OCI-LY7 (cell line): ENCODE measurements at regions not wholly inside any gene's neighbourhood (a gene's known extent, or its start where the extent isn't known, plus 50 kb on each side); places are given as distances from the start of the nearest gene placed in this dataset.

Source experiments
- BruUV-seq: library from RNA; stranded (reverse); fragments of 400-500 nt; replicated peaks from 2 replicates; lab custom pipeline; 2021; lab: Mats Ljungman, UMichigan
- CTCF ChIA-PET: fragments of 300-600 bp; sonication (Branson Sonifier 250); formaldehyde crosslinking; loops from one replicate; lab custom pipeline; 2022; ENCODE audit warnings: antibody characterized with exemption; ENCODE audit not compliant: unreplicated experiment; lab: Charles Lee
- POLR2A ChIA-PET: fragments of 300-600 bp; sonication (Branson Sonifier 250); formaldehyde crosslinking; loops from one replicate; lab custom pipeline; 2022; ENCODE audit warnings: antibody characterized with exemption; lab: Charles Lee
- DNase-seq: peaks from one replicate; pipeline ENCODE4 v3.0.0-alpha.2; 2015; ENCODE audit warnings: low spot score
- H2AFZ ChIP-seq: fragments of 200-600 bp; sonication (generic), shearing (Covaris generic); 2 replicates; pipeline ENCODE4 v1.6.1; 2014; ENCODE audit warnings: mild to moderate bottlenecking, antibody characterized with exemption, low read length, moderate library complexity
- H3K27ac ChIP-seq: fragments of 200-600 bp; sonication (generic); 2 replicates; pipeline ENCODE4 v1.5.1; 2014; ENCODE audit warnings: mixed run types, low read depth, mild to moderate bottlenecking, moderate library complexity, low read length, inconsistent platforms; ENCODE audit not compliant: poor library complexity, severe bottlenecking
- H3K36me3 ChIP-seq: fragments of 200-600 bp; sonication (generic); 2 replicates; pipeline ENCODE4 v1.6.1; 2014; ENCODE audit warnings: mild to moderate bottlenecking, antibody characterized with exemption, low read length, moderate library complexity, mixed read lengths; ENCODE audit not compliant: insufficient read depth
- H3K4me1 ChIP-seq: fragments of 200-600 bp; sonication (generic); 2 replicates; pipeline ENCODE4 v1.5.1; 2014; ENCODE audit warnings: mild to moderate bottlenecking, low read length; ENCODE audit not compliant: insufficient read depth, poor library complexity, severe bottlenecking
- H3K4me2 ChIP-seq: fragments of 200-600 bp; sonication (generic); 2 replicates; pipeline ENCODE4 v1.6.1; 2014; ENCODE audit warnings: mild to moderate bottlenecking, low read length
- H3K4me3 ChIP-seq: fragments of 200-600 bp; sonication (generic); 2 replicates; pipeline ENCODE4 v1.5.1; 2014; ENCODE audit warnings: mild to moderate bottlenecking, low read depth, low read length; ENCODE audit not compliant: poor library complexity, severe bottlenecking
- H3K79me2 ChIP-seq: fragments of 200-600 bp; sonication (generic); 2 replicates; pipeline ENCODE4 v1.6.1; 2016; ENCODE audit warnings: low read depth, mild to moderate bottlenecking, low read length, moderate library complexity, mixed read lengths; ENCODE audit not compliant: insufficient read depth
- H3K9me2 ChIP-seq: fragments of 200-600 bp; sonication (generic); 2 replicates; pipeline ENCODE4 v1.6.1; 2016; ENCODE audit warnings: mild to moderate bottlenecking, low read length, mixed read lengths; ENCODE audit not compliant: insufficient read depth
- H3K9me3 ChIP-seq: fragments of 200-600 bp; sonication (generic); 2 replicates; pipeline ENCODE4 v1.6.1; 2014; ENCODE audit warnings: mild to moderate bottlenecking, mixed run types, low read length, mixed read lengths
- H4K20me1 ChIP-seq: fragments of 200-600 bp; sonication (generic); 2 replicates; pipeline ENCODE4 v1.6.1; 2014; ENCODE audit warnings: mild to moderate bottlenecking, antibody characterized with exemption, low read length, moderate library complexity, mixed read lengths; ENCODE audit not compliant: insufficient read depth
- CTCF ChIP-seq: fragments of 200-600 bp; sonication (generic); conservative IDR thresholded peaks from 2 replicates; pipeline ENCODE4 v1.5.1; 2014; ENCODE audit warnings: mild to moderate bottlenecking, antibody characterized with exemption, low read length, moderate library complexity, mixed read lengths
- EZH2phosphoT487 ChIP-seq: fragments of 200-600 bp; sonication (generic); IDR thresholded peaks from 2 replicates; pipeline ENCODE4 v1.6.1; 2018; ENCODE audit warnings: low read depth, borderline replicate concordance, mild to moderate bottlenecking, mixed run types, antibody characterized with exemption, low read length, moderate library complexity, mixed read lengths
- intact Hi-C: fragments of 100-400 bp; cut with micrococcal nuclease; formaldehyde crosslinking; loops from one replicate; pipeline ENCODE4 v1.10.0; 2022; ENCODE audit not compliant: unreplicated experiment

GRCh38 chr1:5242850-5243249 lies 588.4 kb downstream of the AJAP1 start:
- Histone ChIP-seq H3K36me3 (no peaks in the 10 kb centered on the region), H3K27ac (no peak overlapping the region), H3K9me3 (no peaks in the 10 kb centered on the region), H3K4me1 (no peaks in the 10 kb centered on the region), H3K9me2 (no peaks in the 10 kb centered on the region), H4K20me1 (no peaks in the 10 kb centered on the region), H2AFZ (no peak overlapping the region), H3K4me3 (no peak overlapping the region), H3K79me2 (no peaks in the 10 kb centered on the region), H3K4me2 (no peak overlapping the region)
- POLR2A ChIA-PET, result no interaction called here
- no peak for DNase-seq
- intact Hi-C loops, result no loop called here
- BruUV-seq, result no TSS peak
- CTCF ChIA-PET, result no interaction called here
- TF ChIP-seq CTCF (no peak), EZH2phosphoT487 (no peak)

GRCh38 chr1:5239911-5240310 lies 585.5 kb downstream of the AJAP1 start:
- POLR2A ChIA-PET, result interaction anchor here (0.6 to 0.7 kb wide), 2 partner anchors 14 to 51 kb away, joined by 3 to 4 read pairs; no protein-coding TSS in a partner anchor
- CTCF ChIA-PET, result no interaction called here

More at GRCh38 chr1:5239911-5240310, 585.5 kb downstream of the AJAP1 start:
- intact Hi-C loops, result no loop called here
- Histone ChIP-seq H3K36me3 (no peaks in the 10 kb centered on the region), H3K4me3 (no peak overlapping the region), H3K27ac (no peak overlapping the region), H3K4me1 (no peaks in the 10 kb centered on the region), H3K9me3 (no peaks in the 10 kb centered on the region), H4K20me1 (no peaks in the 10 kb centered on the region), H2AFZ (no peak overlapping the region), H3K9me2 (no peaks in the 10 kb centered on the region), H3K4me2 (no peak overlapping the region), H3K79me2 (no peaks in the 10 kb centered on the region)
- DNase-seq, result no peak
- TF ChIP-seq EZH2phosphoT487 (no peak), CTCF (no peak)
- no TSS peak for BruUV-seq
